Bronchial epithelial cell (primary cell): ENCODE measurements at regions not wholly inside any gene's neighbourhood (a gene's known extent, or its start where the extent isn't known, plus 50 kb on each side); places are given as distances from the start of the nearest gene placed in this dataset.

Source experiments
- DNase-seq: peaks from one replicate; pipeline ENCODE4 v3.0.0-alpha.2; 2010; ENCODE audit warnings: low read depth
- FAIRE-seq: peaks from 2 replicates; lab custom pipeline; 2011; peaks lifted over from hg19 to GRCh38; lab: Jason Lieb, UNC
- H3K27me3 ChIP-seq: 2 replicates; pipeline ENCODE4 v1.5.1; 2011; ENCODE audit warnings: low read length; ENCODE audit not compliant: control insufficient read depth, insufficient read depth
- H3K36me3 ChIP-seq: 2 replicates; pipeline ENCODE4 v1.5.1; 2011; ENCODE audit warnings: low read length; ENCODE audit not compliant: control insufficient read depth, insufficient read depth
- H3K4me3 ChIP-seq: 2 replicates; pipeline ENCODE4 v1.5.1; 2011; ENCODE audit warnings: mild to moderate bottlenecking, low read depth, low read length, control low read depth
- CTCF ChIP-seq: IDR thresholded peaks from 2 replicates; pipeline ENCODE4 v1.5.1; 2011; ENCODE audit warnings: mild to moderate bottlenecking, moderate library complexity, low read length, control low read depth, inconsistent platforms; ENCODE audit not compliant: insufficient read depth, severe bottlenecking

- no peak for DNase-seq
- TF ChIP-seq CTCF, result no peak
- H3K36me3 ChIP-seq, result no peaks in the 10 kb centered on the region
- no peaks in the 10 kb centered on the region for H3K27me3 ChIP-seq
- FAIRE-seq, result no peak
- H3K4me3 ChIP-seq, result no peak overlapping the region
Observed at GRCh38 chr11:92865352-92865751, 104.1 kb upstream of the MTNR1B start.

GRCh38 chr11:92866679-92867282, 102.7 kb upstream of the MTNR1B start:
- no peaks in the 10 kb centered on the region for H3K27me3 ChIP-seq
- TF ChIP-seq CTCF, result no peak
- DNase-seq, result no peak
- FAIRE-seq, result no peak
- H3K4me3 ChIP-seq, result no peak overlapping the region
- H3K36me3 ChIP-seq, result no peaks in the 10 kb centered on the region

- Histone ChIP-seq H3K27me3 (no peaks in the 10 kb centered on the region), H3K4me3 (no peak overlapping the region), H3K36me3 (no peaks in the 10 kb centered on the region)
- DNase-seq (peak; percentile 51), FAIRE-seq (no peak)
- no peak for TF ChIP-seq CTCF
Observed at GRCh38 chr11:92867913-92868619, 101.4 kb upstream of the MTNR1B start.

- no peak for FAIRE-seq
- no peak for TF ChIP-seq CTCF
- no peaks in the 10 kb centered on the region for H3K36me3 ChIP-seq
- H3K4me3 ChIP-seq, result no peak overlapping the region
- H3K27me3 ChIP-seq, result no peaks in the 10 kb centered on the region
- no peak for DNase-seq
Observed at GRCh38 chr11:92869716-92870115, 99.7 kb upstream of the MTNR1B start.

GRCh38 chr11:92870196-92870832, 99.1 kb upstream of the MTNR1B start:
- H3K4me3 ChIP-seq, result no peak overlapping the region
- H3K36me3 ChIP-seq, result no peaks in the 10 kb centered on the region
- H3K27me3 ChIP-seq, result no peaks in the 10 kb centered on the region
- FAIRE-seq (peak; percentile 36), DNase-seq (no peak)
- TF ChIP-seq CTCF, result no peak
